ENCODE measurements at regions not wholly inside any gene's neighbourhood (a gene's known extent, or its start where the extent isn't known, plus 50 kb on each side); places are given as distances from the start of the nearest gene placed in this dataset.

DNA sequence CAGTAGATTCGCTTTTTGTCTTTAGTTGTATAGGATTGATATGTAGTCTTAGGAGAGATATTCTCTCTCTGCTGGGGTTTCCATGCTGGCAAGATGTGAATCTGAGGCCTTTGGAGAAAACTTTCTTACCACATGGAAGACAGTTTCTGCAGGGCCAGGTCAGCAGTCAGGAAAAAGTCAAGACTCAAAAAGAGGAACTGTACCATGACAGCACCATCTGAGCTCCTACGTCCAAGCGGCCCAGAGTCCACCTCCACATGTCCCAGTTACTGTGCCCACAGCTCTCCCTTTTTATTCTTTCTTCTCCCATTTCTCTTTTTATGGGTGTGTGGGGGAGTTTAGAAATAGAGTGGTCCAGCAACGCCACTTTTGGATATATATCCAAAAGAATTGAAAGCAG is 172.0 kb downstream of the MTHFS start:
- Histone ChIP-seq H3K36me3 (no peaks in the 10 kb centered on the region), H3K9me3 (no peaks in the 10 kb centered on the region), H3K4me1 (no peaks in the 10 kb centered on the region), H3K27ac (no peak overlapping the region), H3K4me3 (no peak overlapping the region), H3K27me3 (replicated peaks in 1 of 7) (peaks cover 0 to 34% (median 0%) of the 10 kb centered on the region in 7 donors)
- no peak for DNase-seq
- TF ChIP-seq POLR2A (IDR thresholded peaks at IDR 0.05) (no peak), POLR2AphosphoS5 (IDR thresholded peaks at IDR 0.05) (no peak), CTCF (IDR thresholded peaks at IDR 0.05 in 8 of 11, conservative IDR thresholded peaks at IDR 0.05 in 3 of 11) (no peak)
- WGBS, 5 donors, result 59 to 73% (median 61%) methylated on average over 4 of the region's 4 CpGs
- intact Hi-C loops (cut with DNase I; ENCODE audit: low total_unique reads), result no loop called here

DNA sequence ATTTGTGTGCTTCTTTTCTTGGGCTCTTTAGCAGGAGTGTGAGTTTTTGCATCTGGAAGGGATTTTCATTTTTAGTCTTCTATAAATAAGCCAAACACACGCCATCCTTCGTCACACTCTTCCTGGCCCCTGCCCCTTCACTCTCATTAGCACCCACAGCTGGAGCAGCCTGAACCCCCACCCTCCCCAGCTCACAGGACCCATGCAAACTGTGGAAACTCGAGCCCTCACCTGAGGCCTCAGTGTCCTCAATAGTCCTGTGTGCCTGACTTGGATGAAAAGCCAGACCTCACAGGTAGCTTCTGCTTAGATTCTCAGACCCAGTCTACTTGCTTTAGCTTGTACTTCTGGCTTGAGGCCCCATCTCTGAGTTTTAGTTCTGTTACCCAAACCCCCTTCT is 167.9 kb downstream of the MTHFS start:
- intact Hi-C loops (cut with DNase I; ENCODE audit: low total_unique reads), result no loop called here
- H3K4me3 ChIP-seq, result no peak overlapping the region
- no peak for TF ChIP-seq POLR2AphosphoS5 (IDR thresholded peaks at IDR 0.05)
- no peak for TF ChIP-seq POLR2A (IDR thresholded peaks at IDR 0.05)
- TF ChIP-seq CTCF (IDR thresholded peaks at IDR 0.05 in 8 of 11, conservative IDR thresholded peaks at IDR 0.05 in 3 of 11), result no peak
- no peak overlapping the region for H3K27ac ChIP-seq
- WGBS, 5 donors, result 54 to 67% (median 59%) methylated on average over 3 of the region's 3 CpGs
- no peak for DNase-seq
- H3K27me3 ChIP-seq (replicated peaks in 1 of 7), result peaks cover 0 to 41% (median 0%) of the 10 kb centered on the region in 7 donors
- H3K36me3 ChIP-seq, result no peaks in the 10 kb centered on the region
- H3K9me3 ChIP-seq, result no peaks in the 10 kb centered on the region
- no peaks in the 10 kb centered on the region for H3K4me1 ChIP-seq

GRCh38 chr15:79736435-79737000 is 160.3 kb downstream of the MTHFS start:
- intact Hi-C loops (cut with DNase I; ENCODE audit: low total_unique reads), result no loop called here
- peaks cover 0 to 3% (median 0%) of the 10 kb centered on the region in 7 donors for H3K27me3 ChIP-seq (replicated peaks in 1 of 7)
- peaks cover 0 to 18% (median 8%) of the 10 kb centered on the region in 8 donors for H3K9me3 ChIP-seq
- H3K4me3 ChIP-seq, result no peak overlapping the region
- 32 to 88% (median 47%) methylated on average over 1 of the region's 1 CpG for WGBS, 5 donors
- H3K27ac ChIP-seq, result no peak overlapping the region
- no peak for DNase-seq
- H3K4me1 ChIP-seq, result no peaks in the 10 kb centered on the region
- no peaks in the 10 kb centered on the region for H3K36me3 ChIP-seq
- TF ChIP-seq POLR2A (IDR thresholded peaks at IDR 0.05) (no peak), POLR2AphosphoS5 (IDR thresholded peaks at IDR 0.05) (no peak), CTCF (IDR thresholded peaks at IDR 0.05 in 8 of 11, conservative IDR thresholded peaks at IDR 0.05 in 3 of 11) (no peak)

DNA sequence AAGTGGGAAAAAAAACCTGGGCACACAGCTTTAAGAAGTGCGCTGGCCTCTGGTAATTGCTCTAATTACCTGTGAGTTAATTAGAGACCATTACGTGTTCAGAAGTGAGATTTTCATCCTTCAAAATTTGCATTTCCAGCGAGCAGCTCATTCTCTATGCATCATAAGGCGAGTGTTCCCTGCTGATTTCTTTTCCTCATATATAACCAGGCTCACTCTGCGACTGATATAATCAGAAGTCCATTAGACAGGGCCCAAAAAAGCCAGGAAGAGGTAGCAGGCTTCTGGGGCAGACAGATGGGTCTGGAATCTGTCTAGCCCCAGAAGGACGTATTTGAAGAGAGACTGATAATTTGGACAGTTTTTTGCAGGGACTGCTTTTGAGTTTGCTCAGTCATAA is 158.7 kb downstream of the MTHFS start:
- TF ChIP-seq CTCF (IDR thresholded peaks at IDR 0.05 in 8 of 11, conservative IDR thresholded peaks at IDR 0.05 in 3 of 11) (no peak), POLR2A (IDR thresholded peaks at IDR 0.05) (no peak), POLR2AphosphoS5 (IDR thresholded peaks at IDR 0.05) (no peak)
- H3K9me3 ChIP-seq, result peaks cover 0 to 21% (median 8%) of the 10 kb centered on the region in 8 donors
- no peaks in the 10 kb centered on the region for H3K27me3 ChIP-seq (replicated peaks in 1 of 7)
- no peak overlapping the region for H3K4me3 ChIP-seq
- no peak for DNase-seq
- no peaks in the 10 kb centered on the region for H3K36me3 ChIP-seq
- H3K4me1 ChIP-seq, result no peaks in the 10 kb centered on the region
- no peak overlapping the region for H3K27ac ChIP-seq
- intact Hi-C loops (cut with DNase I; ENCODE audit: low total_unique reads), result no loop called here
- 71 to 82% (median 78%) methylated on average over 6 of the region's 6 CpGs for WGBS, 5 donors
